K562 (cell line): ENCODE measurements at regions not wholly inside any gene's neighbourhood (a gene's known extent, or its start where the extent isn't known, plus 50 kb on each side); places are given as distances from the start of the nearest gene placed in this dataset.

Experiments used
- ATAC-seq: fragments of 200-7000 bp; cut with Tn5 transposase; 3 replicates; pipeline ENCODE4 v1.9.1; 2020; ENCODE audit warnings: moderate library complexity
- BruUV-seq: library from RNA; stranded (reverse); fragments of 400-500 nt; replicated peaks from 2 replicates; lab custom pipeline; 2021; lab: Mats Ljungman, UMichigan
- CTCF ChIA-PET: fragments of 300-600 bp; formaldehyde crosslinking; extraction: SDS; loops from one replicate; lab custom pipeline; 2021; ENCODE audit warnings: low intra/inter-chr PET ratio; lab: Yijun Ruan, JAX
- POLR2A ChIA-PET: fragments of 300-600, 350-650 bp; sonication (Branson Sonifier 250); formaldehyde crosslinking; extraction: SDS; loops from one replicate; lab custom pipeline; 2021; ENCODE audit warnings: antibody characterized with exemption, inconsistent platforms; lab: Yijun Ruan, JAX
- DNase-seq, 4 experiments: peaks; one replicate each; pipeline versions ENCODE4 v3.0.0 to v3.0.0-alpha.2; 2011 to 2018; ENCODE audit warnings: low spot score in 3 of 4, mixed read lengths in 3 of 4; ENCODE audit errors: extremely low read depth in 1 of 4
- FAIRE-seq: peaks from 2 replicates; lab custom pipeline; 2011; peaks lifted over from hg19 to GRCh38; lab: Jason Lieb, UNC
- H2AFZ ChIP-seq: 2 replicates; pipeline ENCODE4 v1.6.0; 2011; ENCODE audit warnings: low read depth, low read length, control low read depth, inconsistent platforms
- H3K27ac ChIP-seq: fragments of 200-600 bp; 3 replicates; pipeline ENCODE4 v1.8.0; 2011; ENCODE audit warnings: low read depth, mild to moderate bottlenecking, control low read depth, inconsistent platforms, low read length, moderate library complexity, mixed read lengths; ENCODE audit errors: extremely low read depth
- H3K27me3 ChIP-seq, 2 experiments: fragments of 300-600 bp in 1 of 2; 2 replicates in 1 of 2; 3 replicates in 1 of 2; pipeline versions ENCODE4 v1.6.0 to v1.8.0; 2011; ENCODE audit warnings: inconsistent platforms in 2 of 2, low read length in 2 of 2, mild to moderate bottlenecking in 1 of 2, mixed read lengths in 1 of 2, moderate library complexity in 1 of 2; ENCODE audit not compliant: control insufficient read depth in 2 of 2, insufficient read depth in 2 of 2
- H3K36me3 ChIP-seq: fragments of 300-600 bp; 3 replicates; pipeline ENCODE4 v1.8.0; 2011; ENCODE audit warnings: mild to moderate bottlenecking, low read length, inconsistent platforms; ENCODE audit not compliant: control insufficient read depth, insufficient read depth
- H3K4me1 ChIP-seq, 2 experiments: fragments of 200-600 bp in 1 of 2; replicated peaks in 1 of 2; 2 replicates in 1 of 2; 3 replicates in 1 of 2; pipeline versions ENCODE4 v1.5.1 to v1.8.0; 2011; ENCODE audit warnings: inconsistent platforms in 2 of 2, low read length in 2 of 2, mild to moderate bottlenecking in 1 of 2, mixed read lengths in 1 of 2, moderate library complexity in 1 of 2; ENCODE audit not compliant: control insufficient read depth in 2 of 2, insufficient read depth in 2 of 2
- H3K4me2 ChIP-seq: 2 replicates; pipeline ENCODE4 v1.6.1; 2011; ENCODE audit warnings: low read length, control low read depth, inconsistent platforms, mixed read lengths; ENCODE audit not compliant: insufficient read depth
- H3K4me3 ChIP-seq: fragments of 200-600 bp; sonication (generic), shearing (Covaris generic); 2 replicates; pipeline ENCODE4 v1.5.1; 2016; ENCODE audit warnings: control low read depth, inconsistent platforms
- H3K79me2 ChIP-seq: fragments of 200-600 bp; 3 replicates; pipeline ENCODE4 v1.8.0; 2011; ENCODE audit warnings: low read length, inconsistent platforms; ENCODE audit not compliant: control insufficient read depth, insufficient read depth
- H3K9ac ChIP-seq, 2 experiments: 2 replicates each; pipeline versions ENCODE4 v1.6.0 to v1.6.1; 2011; ENCODE audit warnings: low read depth in 2 of 2, low read length in 2 of 2, control low read depth in 1 of 2, inconsistent platforms in 1 of 2, mild to moderate bottlenecking in 1 of 2, mixed read lengths in 1 of 2; ENCODE audit not compliant: insufficient read depth in 1 of 2
- H3K9me1 ChIP-seq: one replicate; pipeline ENCODE4 v1.6.0; 2011; ENCODE audit warnings: inconsistent platforms, mild to moderate bottlenecking, low read length, moderate library complexity; ENCODE audit not compliant: control insufficient read depth, insufficient read depth
- H3K9me3 ChIP-seq: replicated peaks from 2 replicates; pipeline ENCODE4 v1.5.1; 2011; ENCODE audit warnings: low read depth, low read length, inconsistent platforms; ENCODE audit not compliant: control insufficient read depth, insufficient read depth
- H4K20me1 ChIP-seq: replicated peaks from 2 replicates; pipeline ENCODE4 v1.6.1; 2011; ENCODE audit warnings: low read length, inconsistent platforms, mixed read lengths; ENCODE audit not compliant: control insufficient read depth, insufficient read depth
- AFF1 ChIP-seq, 2 experiments: fragments of 450-650 bp; IDR thresholded peaks; 2 replicates each; pipeline ENCODE4 v1.6.1; 2018; ENCODE audit warnings: mild to moderate bottlenecking in 2 of 2, low read depth in 1 of 2; ENCODE audit not compliant: partially characterized antibody in 2 of 2
- CSDE1 ChIP-seq, 2 experiments: fragments of 450-650 bp; IDR thresholded peaks; 2 replicates each; pipeline ENCODE4 v1.6.1; 2016; ENCODE audit warnings: mild to moderate bottlenecking in 1 of 2
- DLX4 ChIP-seq: fragments of 250-450 bp; sonication (Bioruptor Pico); IDR thresholded peaks from 2 replicates; pipeline ENCODE4 v1.6.1; 2021; ENCODE audit warnings: mild to moderate bottlenecking
- DNMT1 ChIP-seq: fragments of 450-650 bp; IDR thresholded peaks from 2 replicates; pipeline ENCODE4 v1.6.1; 2016; ENCODE audit warnings: antibody characterized with exemption, mild to moderate bottlenecking
- FOXJ2 ChIP-seq: fragments of 200-800 bp; sonication (Bioruptor generic); IDR thresholded peaks from 2 replicates; pipeline ENCODE4 v1.6.1; 2016; ENCODE audit warnings: missing genetic modification characterization, missing compliant biosample characterization
- MAFF ChIP-seq: IDR thresholded peaks from 2 replicates; pipeline ENCODE4 v1.6.1; 2012; ENCODE audit warnings: low read length, improper control_type of control experiment
- POU5F1 ChIP-seq: fragments of 150-350 bp; IDR thresholded peaks from 2 replicates; pipeline ENCODE4 v1.6.1; 2014; ENCODE audit warnings: borderline replicate concordance, low read length, low read depth, mild to moderate bottlenecking; ENCODE audit not compliant: partially characterized antibody
- ZFX ChIP-seq: sonication (generic); formaldehyde crosslinking; IDR thresholded peaks from 2 replicates; pipeline ENCODE4 v1.8.0; 2022; ENCODE audit warnings: mild to moderate bottlenecking, missing genetic modification reagents, moderate library complexity
- ZNF121 ChIP-seq: sonication (generic); formaldehyde crosslinking; conservative IDR thresholded peaks from 2 replicates; pipeline ENCODE4 v1.8.0; 2022; ENCODE audit warnings: missing genetic modification reagents
- ZNF511 ChIP-seq: sonication (generic); formaldehyde crosslinking; IDR thresholded peaks from 2 replicates; pipeline ENCODE4 v1.8.0; 2022; ENCODE audit warnings: mild to moderate bottlenecking, missing genetic modification reagents
- ZNF609 ChIP-seq: sonication (generic); formaldehyde crosslinking; IDR thresholded peaks from 2 replicates; pipeline ENCODE4 v1.8.1; 2023; ENCODE audit warnings: missing genetic modification reagents, mild to moderate bottlenecking, borderline replicate concordance
- in situ Hi-C: fragments of 300-500 bp; cut with MboI; formaldehyde crosslinking; loops from 4 replicates; pipeline ENCODE4 v1.15.0; 2018; ENCODE audit warnings: inconsistent platforms, mixed read lengths
- intact Hi-C: fragments of 100-400 bp; cut with micrococcal nuclease; formaldehyde crosslinking; loops from 2 replicates; pipeline ENCODE4 v1.14.2; 2022

DNA sequence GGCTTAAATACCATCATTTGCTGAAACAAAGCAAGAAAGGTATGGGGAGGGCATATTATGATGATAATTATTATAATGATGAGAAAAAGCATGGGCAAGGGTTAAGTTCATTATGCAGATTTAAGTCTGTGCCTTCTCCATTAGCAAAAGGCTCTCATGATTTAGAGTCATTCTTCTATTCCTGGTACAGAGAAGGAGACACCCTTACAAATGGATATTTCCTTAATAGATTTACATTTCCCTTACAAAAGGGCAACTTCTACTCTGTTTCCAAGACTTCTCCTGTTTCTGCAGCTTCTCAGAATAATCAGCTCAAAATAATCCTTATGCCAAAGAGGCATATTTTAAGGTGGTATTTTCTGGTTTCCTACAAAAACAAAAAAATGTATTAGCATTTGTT, 121.1 kb upstream of the CAMK1G start:
- POLR2A ChIA-PET: no interaction called here
- H3K9me1 ChIP-seq: no peaks in the 10 kb centered on the region
- no peaks in the 10 kb centered on the region for H3K27me3 ChIP-seq
- no peak overlapping the region for H3K27ac ChIP-seq
- no peak overlapping the region for H3K4me3 ChIP-seq
- CTCF ChIA-PET: no interaction called here
- H3K4me1 ChIP-seq: no peaks in the 10 kb centered on the region
- H3K9ac ChIP-seq: no peak overlapping the region
- intact Hi-C loops: no loop called here
- H2AFZ ChIP-seq: no peak overlapping the region
- no TSS peak for BruUV-seq
- H3K36me3 ChIP-seq: no peaks in the 10 kb centered on the region
- H4K20me1 ChIP-seq: no peaks in the 10 kb centered on the region
- DNase-seq: no peak
- in situ Hi-C loops: no loop called here
- H3K79me2 ChIP-seq: no peaks in the 10 kb centered on the region
- no peak for FAIRE-seq
- no peaks in the 10 kb centered on the region for H3K9me3 ChIP-seq
- no peak overlapping the region for H3K4me2 ChIP-seq
- ATAC-seq: no peak
- TF ChIP-seq POU5F1 (no peak), DNMT1 (no peak), AFF1 (IDR thresholded peaks at IDR 0.05; ENCODE audit: low read depth in 1 of 2, partially characterized antibody in 2 of 2) (no peak), ZFX (CRISPR knock-in tag) (no peak), CSDE1 (IDR thresholded peaks at IDR 0.05) (no peak), ZNF511 (CRISPR knock-in tag) (no peak), DLX4 (CRISPR knock-in tag) (no peak), ZNF609 (CRISPR knock-in tag) (no peak), MAFF (no peak), ZNF121 (no peak), FOXJ2 (tag) (no peak)
